Hepatic stellate cell (primary cell): ENCODE measurements at regions not wholly inside any gene's neighbourhood (a gene's known extent, or its start where the extent isn't known, plus 50 kb on each side); places are given as distances from the start of the nearest gene placed in this dataset.
"Not testable (repeated sequence)": the region's sequence is repeated elsewhere in the genome, so short reads cannot be mapped to it uniquely, and the experiment has no call there.

ENCODE experiments used
- DNase-seq: peaks from one replicate; pipeline ENCODE4 v3.0.0; 2011; ENCODE audit warnings: low spot score

DNA sequence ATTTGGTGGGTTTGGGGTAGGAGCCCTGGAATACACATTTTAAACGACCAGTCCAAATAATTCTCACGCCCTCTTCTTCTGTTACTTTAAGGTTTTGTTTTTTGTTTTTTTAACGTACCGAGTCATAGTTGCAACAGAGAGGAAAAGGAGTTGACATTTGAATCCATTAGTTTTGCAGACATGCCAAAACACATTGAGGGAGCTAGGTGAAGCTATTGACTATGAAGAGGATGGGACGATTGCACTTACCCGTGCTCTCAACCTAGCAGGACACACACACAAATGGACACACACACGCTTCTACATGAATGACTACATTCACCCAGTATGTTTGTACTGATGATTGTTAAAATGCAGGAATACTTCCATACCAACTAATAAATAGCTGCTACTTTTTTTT is 54.3 kb upstream of the CIT start:
- DNase-seq, result no peak

DNA sequence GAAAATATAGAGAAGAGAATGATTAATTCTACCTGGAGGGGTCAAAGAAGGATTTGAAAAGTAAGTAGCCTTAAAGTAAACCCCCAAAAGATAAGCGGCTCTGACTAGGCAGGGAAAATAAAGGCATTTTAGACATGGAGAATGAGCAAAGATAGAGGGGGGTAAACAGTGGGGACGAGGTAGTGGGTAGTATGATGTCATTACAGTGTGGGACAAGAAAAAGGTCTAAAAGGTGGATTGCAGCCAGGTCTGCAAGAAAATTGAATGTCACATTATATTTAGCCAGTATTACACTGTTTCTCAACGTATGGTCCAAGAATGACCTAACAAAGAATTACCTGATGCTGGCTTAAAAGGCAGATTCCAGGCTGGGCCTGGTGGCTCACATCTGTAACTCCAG is 55.8 kb upstream of the CIT start:
- DNase-seq, result no peak

DNA sequence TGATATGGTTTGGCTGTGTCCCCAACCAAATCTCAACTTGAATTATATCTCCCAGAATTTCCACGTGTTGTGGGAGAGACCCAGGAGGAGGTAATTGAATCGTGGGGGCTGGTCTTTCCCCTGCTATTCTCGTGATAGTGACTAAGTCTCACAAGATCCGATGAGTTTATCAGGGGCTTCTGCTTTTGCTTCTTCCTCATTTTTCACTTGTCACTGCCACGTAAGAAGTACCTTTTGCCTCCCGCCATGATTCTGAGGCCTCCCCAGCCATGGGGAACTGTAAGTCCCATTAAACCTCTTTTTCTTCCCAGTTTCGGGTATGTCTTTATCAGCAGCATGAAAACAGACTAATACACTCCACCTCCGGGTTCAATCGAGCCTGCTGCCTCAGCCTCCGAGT is 54.3 kb upstream of the BICDL1 start:
- not testable (repeated sequence) for DNase-seq

DNA sequence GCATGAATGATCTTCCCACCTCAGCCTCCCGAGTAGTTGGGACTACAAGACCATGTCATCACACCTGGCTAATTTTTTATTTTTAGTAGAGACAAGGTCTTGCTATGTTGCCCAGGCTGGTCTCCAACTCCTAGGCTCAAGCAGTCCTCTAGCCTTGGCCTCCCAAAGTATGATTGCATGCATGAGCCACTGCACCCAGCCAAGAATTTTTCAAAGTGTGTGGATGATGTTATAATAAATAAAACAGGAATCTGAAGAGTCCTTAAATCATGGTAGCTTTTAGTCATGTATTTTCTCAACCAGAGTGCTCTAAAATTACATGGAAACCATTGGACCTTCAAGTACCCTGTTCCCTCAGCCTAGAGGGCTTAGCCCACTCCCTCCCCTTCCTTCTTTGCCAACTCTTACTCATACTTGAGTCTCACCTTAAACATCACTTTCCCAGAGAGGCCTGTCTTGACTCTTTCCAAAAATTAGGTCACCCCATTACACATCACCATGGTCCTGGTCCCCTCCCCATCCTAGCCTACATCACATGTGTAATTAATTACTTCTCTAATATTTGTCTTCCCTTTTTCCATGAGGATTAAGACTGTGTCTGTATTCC is 52.2 kb upstream of the BICDL1 start:
- no peak for DNase-seq

DNA sequence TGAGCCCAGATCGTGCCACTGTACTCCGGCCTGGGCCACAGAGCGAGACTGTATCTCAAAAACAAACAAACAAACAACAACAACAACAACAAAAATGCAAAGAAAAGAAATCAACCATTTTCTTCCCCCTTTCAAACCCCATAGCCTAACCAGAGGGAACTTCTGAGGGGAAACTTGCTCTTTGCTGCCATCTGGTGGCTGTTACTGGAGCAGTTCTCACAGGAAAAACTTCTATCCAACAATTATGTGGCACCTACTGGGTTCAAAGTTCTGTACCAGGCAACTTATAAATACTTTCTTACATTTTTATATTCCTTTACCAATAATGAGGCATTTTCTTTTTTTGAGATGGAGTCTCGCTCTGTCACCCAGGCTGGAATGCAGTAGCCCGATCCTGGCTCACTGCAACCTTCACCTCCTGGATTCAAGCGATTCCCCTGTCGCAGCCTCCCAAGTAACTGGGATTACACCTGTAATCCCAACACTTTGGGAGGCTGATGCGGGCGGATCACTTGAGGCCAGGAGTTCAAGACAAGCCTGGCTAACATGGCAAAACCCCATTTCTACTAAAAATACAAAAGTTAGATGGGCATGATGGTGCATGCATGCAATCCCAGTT is 50.9 kb upstream of the BICDL1 start:
- DNase-seq, result peak; percentile 68
